Adrenal gland (tissue), 9 donors: ENCODE measurements at regions not wholly inside any gene's neighbourhood (a gene's known extent, or its start where the extent isn't known, plus 50 kb on each side); places are given as distances from the start of the nearest gene placed in this dataset.

ENCODE experiments used
- DNase-seq, 7 donors: peaks; one replicate each; pipeline ENCODE4 v3.0.0-alpha.2; 2019 to 2020
- H3K27ac ChIP-seq, 5 donors: fragments of 200-600 bp; sonication (generic) in 4 of 5; 1 replicate in 3 of 5; 2 replicates in 2 of 5; pipeline versions ENCODE4 v1.5.1 to v1.8.0; 2016 to 2020; ENCODE audit warnings: mild to moderate bottlenecking in 1 of 5
- H3K27me3 ChIP-seq: fragments of 200-600 bp; 2 replicates; pipeline ENCODE4 v1.8.0; 2021
- H3K36me3 ChIP-seq, 2 donors: fragments of 200-600 bp; replicated peaks in 1 of 2; 1 replicate in 1 of 2; 2 replicates in 1 of 2; pipeline versions ENCODE4 v1.5.1 to v1.8.0; 2018 to 2022
- H3K4me1 ChIP-seq, 2 donors: fragments of 200-600 bp; replicated peaks in 1 of 2; 1 replicate in 1 of 2; 2 replicates in 1 of 2; pipeline versions ENCODE4 v1.5.1 to v1.8.0; 2018 to 2021
- H3K4me3 ChIP-seq, 4 donors: fragments of 200-600 bp; sonication (generic) in 3 of 4; one replicate each; pipeline ENCODE4 v1.5.1; 2016 to 2018
- H3K9me3 ChIP-seq, 3 donors: fragments of 200-600 bp; sonication (generic) in 1 of 3; replicated peaks in 1 of 3; 1 replicate in 2 of 3; 2 replicates in 1 of 3; pipeline versions ENCODE4 v1.5.1 to v1.8.0; 2016 to 2021
- POLR2A ChIP-seq, 2 donors: fragments of 450-650 bp; IDR thresholded peaks; one replicate each; pipeline ENCODE4 v1.6.1; 2017; ENCODE audit warnings: antibody characterized with exemption in 2 of 2, mild to moderate bottlenecking in 2 of 2, moderate library complexity in 1 of 2
- WGBS, 4 donors: extraction: QIAGEN DNeasy Blood & Tissue Kit in 2 of 4; methylation state at CpG; one replicate each; pipeline versions ENCODE4 v1.1.5 to v1.1.7; 2013 to 2017; 5-methylcytosine and 5-hydroxymethylcytosine counted together
- intact Hi-C, 2 donors: fragments of 100-400 bp; cut with DNase I; formaldehyde crosslinking; loops; one replicate each; pipeline versions ENCODE4 v1.14.1 to v1.15.0; 2022 to 2023
- TF ChIP-seq, protein P1 (sequence below), 6 experiments: fragments of 450-650 bp in 4 of 6; fragments of 200-600 bp in 2 of 6; sonication (generic) in 1 of 6; IDR thresholded peaks; 1 replicate in 5 of 6; 2 replicates in 1 of 6; pipeline versions ENCODE4 v1.5.1 to v1.8.0; 2016 to 2021; ENCODE audit warnings: antibody characterized with exemption in 6 of 6, mild to moderate bottlenecking in 2 of 6, moderate library complexity in 1 of 6
- donor health status: healthy with polysubstance abuse.
- donor health status: Bipolar disorder and iron deficiency.
- donor health status: DM: yes; HTN: yes; CAD: no.
- donor health status: DM: no; HTN: no; CAD: no.
- donor health status: DM: no; HTN: no; CAD: no.

DNA sequence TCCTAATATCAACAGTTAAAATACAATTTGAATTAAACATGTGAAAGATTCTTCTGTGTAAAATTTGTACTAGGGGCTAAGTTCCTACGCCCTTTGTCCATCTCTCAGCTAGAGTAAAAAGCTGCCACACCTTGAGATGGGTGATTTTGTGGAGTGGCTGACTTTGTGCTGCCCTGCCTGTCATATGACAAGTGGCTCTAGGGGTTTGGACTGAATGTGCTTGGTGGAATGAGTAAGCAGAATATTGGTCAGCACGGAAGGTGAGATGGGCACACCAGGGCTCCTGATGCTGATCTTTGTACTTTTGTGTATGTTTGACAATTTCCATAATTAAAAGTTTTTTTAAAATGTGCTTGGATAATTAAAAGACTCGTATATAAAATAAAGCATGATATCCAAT, 133.6 kb upstream of the SLC45A1 start:
- Histone ChIP-seq H3K27me3 (no peaks in the 10 kb centered on the region), H3K27ac (no peak overlapping the region), H3K9me3 (peaks cover 0 to 7% (median 0%) of the 10 kb centered on the region in 3 donors), H3K4me3 (no peak overlapping the region), H3K36me3 (no peaks in the 10 kb centered on the region), H3K4me1 (peaks cover 0 to 14% of the 10 kb centered on the region in 2 donors)
- TF ChIP-seq, protein P1, sequence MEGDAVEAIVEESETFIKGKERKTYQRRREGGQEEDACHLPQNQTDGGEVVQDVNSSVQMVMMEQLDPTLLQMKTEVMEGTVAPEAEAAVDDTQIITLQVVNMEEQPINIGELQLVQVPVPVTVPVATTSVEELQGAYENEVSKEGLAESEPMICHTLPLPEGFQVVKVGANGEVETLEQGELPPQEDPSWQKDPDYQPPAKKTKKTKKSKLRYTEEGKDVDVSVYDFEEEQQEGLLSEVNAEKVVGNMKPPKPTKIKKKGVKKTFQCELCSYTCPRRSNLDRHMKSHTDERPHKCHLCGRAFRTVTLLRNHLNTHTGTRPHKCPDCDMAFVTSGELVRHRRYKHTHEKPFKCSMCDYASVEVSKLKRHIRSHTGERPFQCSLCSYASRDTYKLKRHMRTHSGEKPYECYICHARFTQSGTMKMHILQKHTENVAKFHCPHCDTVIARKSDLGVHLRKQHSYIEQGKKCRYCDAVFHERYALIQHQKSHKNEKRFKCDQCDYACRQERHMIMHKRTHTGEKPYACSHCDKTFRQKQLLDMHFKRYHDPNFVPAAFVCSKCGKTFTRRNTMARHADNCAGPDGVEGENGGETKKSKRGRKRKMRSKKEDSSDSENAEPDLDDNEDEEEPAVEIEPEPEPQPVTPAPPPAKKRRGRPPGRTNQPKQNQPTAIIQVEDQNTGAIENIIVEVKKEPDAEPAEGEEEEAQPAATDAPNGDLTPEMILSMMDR (IDR thresholded peaks at IDR 0.05): no peak
- no peak for TF ChIP-seq POLR2A (IDR thresholded peaks at IDR 0.05)
- intact Hi-C loops: no loop called here
- WGBS, 4 donors: 88 to 94% (median 93%) methylated on average over 3 of the region's 3 CpGs
- no peak for DNase-seq

- no peaks in the 10 kb centered on the region for H3K27me3 ChIP-seq
- H3K4me3 ChIP-seq: peak overlapping the region in 1 of 4 donors; percentile 28
- peaks cover 0 to 14% of the 10 kb centered on the region in 2 donors for H3K4me1 ChIP-seq
- WGBS, 4 donors: 37 to 54% (median 42%) methylated on average over 12 of the region's 12 CpGs
- H3K9me3 ChIP-seq: peaks cover 0 to 8% (median 0%) of the 10 kb centered on the region in 3 donors
- H3K36me3 ChIP-seq: no peaks in the 10 kb centered on the region
- H3K27ac ChIP-seq: peak overlapping the region; percentile 61 to 83 (median 77)
- intact Hi-C loops: no loop called here
- TF ChIP-seq POLR2A (IDR thresholded peaks at IDR 0.05): peak in 1 of 2 donors; percentile 2
- TF ChIP-seq, protein P1 (IDR thresholded peaks at IDR 0.05): no peak
- peak; percentile 54 to 92 (median 87) for DNase-seq
These were observed 135.7 kb upstream of the SLC45A1 start for GRCh38 chr1:8182034-8182761.

DNA sequence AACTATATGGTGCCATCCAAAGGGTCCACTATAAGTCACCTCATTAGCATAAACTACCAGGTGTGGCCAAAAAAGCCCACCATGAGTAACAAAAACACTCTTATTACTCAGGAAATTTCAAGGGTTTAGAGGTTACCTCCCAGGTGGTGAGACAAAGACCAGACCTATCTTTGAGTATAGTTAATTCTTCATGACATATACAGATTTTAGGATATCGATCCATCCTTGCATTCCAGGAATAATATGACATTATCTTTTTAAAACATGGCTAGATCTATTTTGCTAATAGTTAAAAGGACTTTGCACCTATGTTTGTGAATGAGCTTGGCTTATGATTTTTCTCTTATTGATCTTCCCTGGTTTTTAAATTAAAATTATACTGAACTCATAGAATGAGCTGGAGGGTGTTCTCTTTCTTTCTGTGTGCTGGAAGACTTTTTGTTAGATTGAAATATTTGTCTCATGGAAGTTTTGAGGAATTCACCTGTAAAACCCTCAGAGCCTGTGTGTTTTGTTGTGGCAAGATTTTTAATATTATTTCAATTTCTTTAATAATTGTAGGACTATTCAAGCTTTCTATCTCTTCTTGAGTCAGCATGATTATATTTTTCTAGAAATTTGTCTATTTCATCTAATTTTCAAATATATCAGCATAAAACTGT, 138.7 kb upstream of the SLC45A1 start:
- 79 to 100% (median 100%) methylated on average over 1 of the region's 1 CpG for WGBS, 4 donors
- no peaks in the 10 kb centered on the region for H3K36me3 ChIP-seq
- no peak overlapping the region for H3K27ac ChIP-seq
- no peaks in the 10 kb centered on the region for H3K27me3 ChIP-seq
- TF ChIP-seq, protein P1 (IDR thresholded peaks at IDR 0.05): no peak
- no peak for TF ChIP-seq POLR2A (IDR thresholded peaks at IDR 0.05)
- H3K4me1 ChIP-seq: peaks cover 0 to 14% of the 10 kb centered on the region in 2 donors
- DNase-seq: no peak
- no peak overlapping the region for H3K4me3 ChIP-seq
- H3K9me3 ChIP-seq: peaks cover 0 to 8% (median 0%) of the 10 kb centered on the region in 3 donors
- intact Hi-C loops: no loop called here

DNA sequence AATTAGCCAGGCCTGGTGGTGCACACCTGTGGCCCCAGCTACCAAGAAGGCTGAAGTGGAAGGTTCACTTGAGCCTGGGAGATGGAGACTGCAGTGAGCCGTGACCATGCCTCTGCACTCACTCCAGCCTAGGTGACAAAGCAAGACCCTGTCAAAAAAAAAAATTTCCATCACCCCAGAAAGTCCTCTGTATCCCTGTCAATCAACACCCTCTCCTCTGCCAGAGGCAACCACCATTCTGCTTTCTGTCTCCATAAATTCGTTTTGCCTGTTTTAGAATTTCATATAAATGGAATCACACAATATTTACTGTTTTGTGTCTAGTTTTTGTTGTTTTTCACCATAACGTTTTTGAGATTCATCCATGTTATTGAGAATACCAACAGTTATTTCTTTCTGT, 141.6 kb upstream of the SLC45A1 start:
- no peak overlapping the region for H3K4me3 ChIP-seq
- DNase-seq: no peak
- no peaks in the 10 kb centered on the region for H3K4me1 ChIP-seq
- TF ChIP-seq POLR2A (IDR thresholded peaks at IDR 0.05): no peak
- no peaks in the 10 kb centered on the region for H3K27me3 ChIP-seq
- intact Hi-C loops: no loop called here
- no peaks in the 10 kb centered on the region for H3K36me3 ChIP-seq
- peaks cover 0 to 8% (median 0%) of the 10 kb centered on the region in 3 donors for H3K9me3 ChIP-seq
- 78 to 83% (median 78%) methylated on average over 3 of the region's 3 CpGs for WGBS, 4 donors
- no peak overlapping the region for H3K27ac ChIP-seq
